Astrocyte (in vitro differentiated cells and primary cell): ENCODE measurements at regions not wholly inside any gene's neighbourhood (a gene's known extent, or its start where the extent isn't known, plus 50 kb on each side); places are given as distances from the start of the nearest gene placed in this dataset.

Experiments used
- DNase-seq: peaks from one replicate; pipeline ENCODE4 v3.0.0-alpha.2; 2010; ENCODE audit warnings: low read depth
- FAIRE-seq: peaks from 2 replicates; lab custom pipeline; 2011; peaks lifted over from hg19 to GRCh38; lab: Jason Lieb, UNC
- H2AFZ ChIP-seq: 2 replicates; pipeline ENCODE4 v1.6.0; 2012; ENCODE audit warnings: low read depth, low read length, inconsistent platforms
- H3K27ac ChIP-seq: 2 replicates; pipeline ENCODE4 v1.5.1; 2011; ENCODE audit warnings: low read depth, low read length, inconsistent platforms
- H3K27me3 ChIP-seq: 2 replicates; pipeline ENCODE4 v1.6.0; 2011; ENCODE audit warnings: low read length, inconsistent platforms; ENCODE audit not compliant: insufficient read depth
- H3K36me3 ChIP-seq: 2 replicates; pipeline ENCODE4 v1.5.1; 2011; ENCODE audit warnings: low read length, inconsistent platforms; ENCODE audit not compliant: insufficient read depth
- H3K4me1 ChIP-seq: 2 replicates; pipeline ENCODE4 v1.5.1; 2011; ENCODE audit warnings: low read length, inconsistent platforms; ENCODE audit not compliant: insufficient read depth
- H3K4me2 ChIP-seq: 2 replicates; pipeline ENCODE4 v1.6.0; 2012; ENCODE audit warnings: low read length, inconsistent platforms
- H3K4me3 ChIP-seq: 2 replicates; pipeline ENCODE4 v1.5.1; 2011; ENCODE audit warnings: low read depth, mild to moderate bottlenecking, low read length, inconsistent platforms; ENCODE audit not compliant: insufficient read depth
- H3K79me2 ChIP-seq: 2 replicates; pipeline ENCODE4 v1.6.0; 2012; ENCODE audit warnings: mild to moderate bottlenecking, low read length, inconsistent platforms; ENCODE audit not compliant: insufficient read depth
- H3K9ac ChIP-seq: 2 replicates; pipeline ENCODE4 v1.6.0; 2012; ENCODE audit warnings: mild to moderate bottlenecking, low read length, inconsistent platforms
- H3K9me3 ChIP-seq: 2 replicates; pipeline ENCODE4 v1.5.1; 2012; ENCODE audit warnings: low read depth, mild to moderate bottlenecking, low read length, inconsistent platforms; ENCODE audit not compliant: insufficient read depth
- H4K20me1 ChIP-seq: 2 replicates; pipeline ENCODE4 v1.6.0; 2012; ENCODE audit warnings: low read length, inconsistent platforms; ENCODE audit not compliant: insufficient read depth
- H3K27ac Mint-ChIP-seq: one replicate; pipeline ENCODE4 v1.8.0; 2021; ENCODE audit warnings: mild to moderate bottlenecking, mixed read lengths; ENCODE audit not compliant: unreplicated experiment
- H3K27me3 Mint-ChIP-seq: one replicate; pipeline ENCODE4 v1.8.0; 2021; ENCODE audit warnings: low read depth, mixed read lengths; ENCODE audit not compliant: unreplicated experiment
- H3K36me3 Mint-ChIP-seq: one replicate; pipeline ENCODE4 v1.8.0; 2021; ENCODE audit warnings: low read depth, mixed read lengths; ENCODE audit not compliant: unreplicated experiment
- H3K4me1 Mint-ChIP-seq: one replicate; pipeline ENCODE4 v1.8.0; 2021; ENCODE audit warnings: low read depth, mixed read lengths; ENCODE audit not compliant: unreplicated experiment
- H3K4me3 Mint-ChIP-seq: one replicate; pipeline ENCODE4 v1.8.0; 2021; ENCODE audit warnings: mild to moderate bottlenecking, moderate library complexity, mixed read lengths; ENCODE audit not compliant: unreplicated experiment
- H3K9me3 Mint-ChIP-seq: one replicate; pipeline ENCODE4 v1.8.0; 2021; ENCODE audit warnings: mild to moderate bottlenecking, mixed read lengths; ENCODE audit not compliant: unreplicated experiment
- EZH2 ChIP-seq: IDR thresholded peaks from 2 replicates; pipeline ENCODE4 v1.6.1; 2012; ENCODE audit warnings: mild to moderate bottlenecking, low read length, inconsistent platforms; ENCODE audit not compliant: insufficient read depth
- TF ChIP-seq, protein P1 (sequence below): IDR thresholded peaks from 2 replicates; pipeline ENCODE4 v1.5.1; 2011; ENCODE audit warnings: low read depth, mild to moderate bottlenecking, inconsistent platforms, low read length, moderate library complexity; ENCODE audit not compliant: insufficient read depth

DNA sequence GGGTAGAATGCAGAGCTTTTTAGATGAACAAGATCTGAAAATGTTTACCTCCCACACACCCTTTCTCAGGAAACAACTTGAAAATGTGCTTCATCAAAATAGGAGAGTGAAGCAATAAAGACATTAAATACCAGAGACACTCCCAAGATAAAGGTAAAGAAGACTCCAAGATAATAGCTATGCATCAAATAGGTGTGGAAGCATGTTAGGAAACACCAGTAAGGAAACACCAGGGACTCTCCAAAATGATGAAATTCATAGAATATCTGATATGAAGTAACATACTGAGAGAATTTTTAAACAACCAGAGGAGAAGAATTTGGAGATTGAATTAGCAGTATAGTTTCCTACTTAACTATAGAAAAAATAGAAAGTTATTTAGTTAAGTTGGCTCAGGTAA, 57.0 kb downstream of the OR10A6 start:
- H3K27ac Mint-ChIP-seq: no peak overlapping the region
- Histone ChIP-seq H3K9ac (no peak overlapping the region), H3K79me2 (no peaks in the 10 kb centered on the region), H3K27ac (no peak overlapping the region), H3K27me3 (no peaks in the 10 kb centered on the region), H3K4me2 (no peak overlapping the region), H4K20me1 (no peaks in the 10 kb centered on the region), H3K4me1 (no peaks in the 10 kb centered on the region), H3K9me3 (no peaks in the 10 kb centered on the region), H2AFZ (no peak overlapping the region), H3K4me3 (no peak overlapping the region), H3K36me3 (no peaks in the 10 kb centered on the region)
- H3K36me3 Mint-ChIP-seq: peaks cover 3% of the 10 kb centered on the region
- peaks cover 3% of the 10 kb centered on the region for H3K4me1 Mint-ChIP-seq
- TF ChIP-seq EZH2: no peak
- TF ChIP-seq, protein P1, sequence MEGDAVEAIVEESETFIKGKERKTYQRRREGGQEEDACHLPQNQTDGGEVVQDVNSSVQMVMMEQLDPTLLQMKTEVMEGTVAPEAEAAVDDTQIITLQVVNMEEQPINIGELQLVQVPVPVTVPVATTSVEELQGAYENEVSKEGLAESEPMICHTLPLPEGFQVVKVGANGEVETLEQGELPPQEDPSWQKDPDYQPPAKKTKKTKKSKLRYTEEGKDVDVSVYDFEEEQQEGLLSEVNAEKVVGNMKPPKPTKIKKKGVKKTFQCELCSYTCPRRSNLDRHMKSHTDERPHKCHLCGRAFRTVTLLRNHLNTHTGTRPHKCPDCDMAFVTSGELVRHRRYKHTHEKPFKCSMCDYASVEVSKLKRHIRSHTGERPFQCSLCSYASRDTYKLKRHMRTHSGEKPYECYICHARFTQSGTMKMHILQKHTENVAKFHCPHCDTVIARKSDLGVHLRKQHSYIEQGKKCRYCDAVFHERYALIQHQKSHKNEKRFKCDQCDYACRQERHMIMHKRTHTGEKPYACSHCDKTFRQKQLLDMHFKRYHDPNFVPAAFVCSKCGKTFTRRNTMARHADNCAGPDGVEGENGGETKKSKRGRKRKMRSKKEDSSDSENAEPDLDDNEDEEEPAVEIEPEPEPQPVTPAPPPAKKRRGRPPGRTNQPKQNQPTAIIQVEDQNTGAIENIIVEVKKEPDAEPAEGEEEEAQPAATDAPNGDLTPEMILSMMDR: no peak
- no peak overlapping the region for H3K4me3 Mint-ChIP-seq
- DNase-seq (no peak), FAIRE-seq (no peak)
- no peaks in the 10 kb centered on the region for H3K27me3 Mint-ChIP-seq
- no peaks in the 10 kb centered on the region for H3K9me3 Mint-ChIP-seq

DNA sequence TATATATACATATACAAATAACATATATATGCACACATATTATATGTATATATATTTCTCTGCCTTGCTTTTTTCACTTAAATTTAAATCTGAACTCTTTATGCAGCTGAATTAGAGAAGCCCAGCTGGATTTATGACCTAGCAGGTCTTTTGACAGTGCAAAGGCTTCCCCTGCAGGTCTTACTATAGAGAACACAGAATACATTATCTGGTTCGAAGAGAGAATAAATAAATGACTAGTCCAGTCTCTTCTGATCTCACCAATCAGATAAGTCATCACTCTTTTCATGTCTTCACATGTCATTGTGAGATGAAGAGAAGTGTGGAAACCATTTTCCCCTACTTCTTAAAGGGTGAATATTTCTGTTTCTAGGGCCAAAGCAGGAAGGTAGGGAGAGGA, 58.2 kb downstream of the OR10A6 start:
- FAIRE-seq (no peak), DNase-seq (no peak)
- H3K27me3 ChIP-seq: no peaks in the 10 kb centered on the region
- no peaks in the 10 kb centered on the region for H3K36me3 ChIP-seq
- no peak overlapping the region for H3K9ac ChIP-seq
- H3K4me1 ChIP-seq: no peaks in the 10 kb centered on the region
- H3K79me2 ChIP-seq: no peaks in the 10 kb centered on the region
- H4K20me1 ChIP-seq: no peaks in the 10 kb centered on the region
- no peak overlapping the region for H3K4me3 Mint-ChIP-seq
- no peaks in the 10 kb centered on the region for H3K9me3 Mint-ChIP-seq
- no peaks in the 10 kb centered on the region for H3K9me3 ChIP-seq
- H2AFZ ChIP-seq: no peak overlapping the region
- H3K36me3 Mint-ChIP-seq: peaks cover 2% of the 10 kb centered on the region
- H3K4me1 Mint-ChIP-seq: peaks cover 3% of the 10 kb centered on the region
- H3K27me3 Mint-ChIP-seq: no peaks in the 10 kb centered on the region
- no peak overlapping the region for H3K4me2 ChIP-seq
- no peak overlapping the region for H3K27ac Mint-ChIP-seq
- H3K4me3 ChIP-seq: no peak overlapping the region
- no peak overlapping the region for H3K27ac ChIP-seq
- TF ChIP-seq EZH2: no peak
- TF ChIP-seq, protein P1: no peak

DNA sequence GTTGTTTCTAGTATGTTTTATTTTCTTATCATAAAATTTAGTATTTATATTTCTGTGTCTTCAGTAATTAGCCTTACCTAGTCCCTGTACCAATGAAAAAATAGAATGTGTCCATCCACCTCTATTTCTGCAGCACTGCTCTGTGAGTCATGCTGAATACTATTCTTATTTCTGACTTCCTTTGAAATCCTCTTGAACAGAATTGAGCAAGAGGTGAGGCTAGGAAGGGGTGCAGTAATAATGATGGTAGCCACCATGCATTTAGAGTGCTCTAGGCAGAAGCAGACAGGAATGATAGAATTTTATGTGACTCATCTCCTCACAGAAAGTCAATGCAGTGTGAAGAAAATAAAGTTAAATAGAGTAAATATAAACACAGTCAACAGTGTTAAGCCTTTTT, 60.0 kb downstream of the OR10A6 start:
- Mint-ChIP-seq H3K4me1 (peaks cover 3% of the 10 kb centered on the region), H3K27ac (no peak overlapping the region), H3K9me3 (no peaks in the 10 kb centered on the region), H3K4me3 (no peak overlapping the region), H3K27me3 (no peaks in the 10 kb centered on the region), H3K36me3 (peaks cover 2% of the 10 kb centered on the region)
- TF ChIP-seq, protein P1: no peak
- no peak for TF ChIP-seq EZH2
- H3K9me3 ChIP-seq: no peaks in the 10 kb centered on the region
- no peaks in the 10 kb centered on the region for H3K36me3 ChIP-seq
- DNase-seq: no peak
- H3K9ac ChIP-seq: no peak overlapping the region
- no peak overlapping the region for H3K27ac ChIP-seq
- H3K27me3 ChIP-seq: no peaks in the 10 kb centered on the region
- no peak overlapping the region for H2AFZ ChIP-seq
- no peak overlapping the region for H3K4me2 ChIP-seq
- H3K79me2 ChIP-seq: no peaks in the 10 kb centered on the region
- H4K20me1 ChIP-seq: no peaks in the 10 kb centered on the region
- H3K4me3 ChIP-seq: no peak overlapping the region
- FAIRE-seq: no peak
- H3K4me1 ChIP-seq: no peaks in the 10 kb centered on the region
